Stomach (tissue), 8 donors: ENCODE measurements at regions not wholly inside any gene's neighbourhood (a gene's known extent, or its start where the extent isn't known, plus 50 kb on each side); places are given as distances from the start of the nearest gene placed in this dataset.

ENCODE experiments used
- DNase-seq, 2 donors: peaks; one replicate each; pipeline versions ENCODE4 v3.0.0 to v3.0.0-alpha.2; 2013 to 2019
- H3K27ac ChIP-seq, 5 donors: fragments of 200-600 bp in 4 of 5; sonication (generic) in 4 of 5; one replicate each; pipeline ENCODE4 v1.5.1; 2013 to 2019; ENCODE audit warnings: mild to moderate bottlenecking in 1 of 5, moderate library complexity in 1 of 5
- H3K27me3 ChIP-seq, 3 donors: fragments of 200-600 bp; sonication (generic); one replicate each; pipeline ENCODE4 v1.5.1; 2017 to 2019; ENCODE audit warnings: mixed run types in 1 of 3
- H3K36me3 ChIP-seq, 4 donors: fragments of 200-600 bp; sonication (generic); 1 replicate in 3 of 4; 2 replicates in 1 of 4; pipeline ENCODE4 v1.5.1; 2016 to 2019
- H3K4me1 ChIP-seq, 4 donors: fragments of 200-600 bp; sonication (generic); one replicate each; pipeline ENCODE4 v1.5.1; 2016 to 2019
- H3K4me3 ChIP-seq, 4 donors: fragments of 200-600 bp; sonication (generic) in 3 of 4; one replicate each; pipeline ENCODE4 v1.5.1; 2016 to 2019; ENCODE audit warnings: mild to moderate bottlenecking in 1 of 4
- H3K9me3 ChIP-seq, 4 donors: fragments of 200-600 bp; sonication (generic); one replicate each; pipeline ENCODE4 v1.5.1; 2016 to 2019
- CTCF ChIP-seq, 7 experiments: fragments of 450-650 bp in 4 of 7; fragments of 200-600 bp in 3 of 7; sonication (generic) in 3 of 7; IDR thresholded peaks; one replicate each; pipeline ENCODE4 v1.5.1; 2016 to 2019; ENCODE audit warnings: antibody characterized with exemption in 7 of 7, control low read depth in 2 of 7, mild to moderate bottlenecking in 1 of 7
- EP300 ChIP-seq: sonication (generic); formaldehyde crosslinking; IDR thresholded peaks from one replicate; pipeline ENCODE4 v1.6.1; 2017; ENCODE audit warnings: antibody characterized with exemption
- POLR2A ChIP-seq, 4 donors: fragments of 450-650 bp; IDR thresholded peaks; one replicate each; pipeline ENCODE4 v1.6.1; 2016; ENCODE audit warnings: antibody characterized with exemption in 4 of 4, control low read depth in 2 of 4, mild to moderate bottlenecking in 1 of 4, moderate library complexity in 1 of 4
- POLR2AphosphoS5 ChIP-seq, 3 donors: sonication (generic); formaldehyde crosslinking; IDR thresholded peaks; one replicate each; pipeline ENCODE4 v1.6.1; 2016; ENCODE audit warnings: antibody characterized with exemption in 3 of 3
- WGBS, 5 donors: extraction: QIAGEN DNeasy Blood & Tissue Kit in 3 of 5; methylation state at CpG; one replicate each; pipeline versions ENCODE4 v1.1.5 to v1.1.7; 2013 to 2018; 5-methylcytosine and 5-hydroxymethylcytosine counted together
- intact Hi-C: fragments of 100-400 bp; cut with DNase I; formaldehyde crosslinking; loops from one replicate; pipeline ENCODE4 v1.15.1; 2023; ENCODE audit warnings: low total_unique reads
- donor health status: healthy with polysubstance abuse.
- donor health status: Bipolar disorder and iron deficiency.
- donor health status: healthy.

GRCh38 chr11:130548491-130548833 is 100.0 kb downstream of the ADAMTS15 start:
- Histone ChIP-seq H3K9me3 (no peaks in the 10 kb centered on the region), H3K4me1 (peaks cover 0 to 11% (median 2%) of the 10 kb centered on the region in 4 donors), H3K27me3 (no peaks in the 10 kb centered on the region), H3K36me3 (no peaks in the 10 kb centered on the region), H3K27ac (no peak overlapping the region), H3K4me3 (no peak overlapping the region)
- TF ChIP-seq EP300 (no peak), POLR2A (IDR thresholded peaks at IDR 0.05) (no peak), POLR2AphosphoS5 (IDR thresholded peaks at IDR 0.05) (no peak), CTCF (IDR thresholded peaks at IDR 0.05) (no peak)
- intact Hi-C loops, result no loop called here
- no peak for DNase-seq
- 22 to 80% (median 68%) methylated on average over 1 of the region's 1 CpG for WGBS, 5 donors

GRCh38 chr11:130549393-130549999 is 101.1 kb downstream of the ADAMTS15 start:
- TF ChIP-seq POLR2AphosphoS5 (IDR thresholded peaks at IDR 0.05) (no peak), POLR2A (IDR thresholded peaks at IDR 0.05) (no peak), CTCF (IDR thresholded peaks at IDR 0.05) (no peak), EP300 (no peak)
- Histone ChIP-seq H3K4me3 (no peak overlapping the region), H3K27ac (no peak overlapping the region), H3K27me3 (no peaks in the 10 kb centered on the region), H3K4me1 (peaks cover 0 to 21% (median 2%) of the 10 kb centered on the region in 4 donors), H3K9me3 (no peaks in the 10 kb centered on the region), H3K36me3 (no peaks in the 10 kb centered on the region)
- WGBS, 5 donors, result 70 to 92% (median 85%) methylated on average over 4 of the region's 4 CpGs
- intact Hi-C loops, result no loop called here
- no peak for DNase-seq

GRCh38 chr11:130550150-130550549 is 101.7 kb downstream of the ADAMTS15 start:
- no peak overlapping the region for H3K4me3 ChIP-seq
- no peaks in the 10 kb centered on the region for H3K27me3 ChIP-seq
- 63 to 85% (median 73%) methylated on average over 3 of the region's 3 CpGs for WGBS, 5 donors
- H3K36me3 ChIP-seq, result no peaks in the 10 kb centered on the region
- H3K4me1 ChIP-seq, result peaks cover 0 to 27% (median 4%) of the 10 kb centered on the region in 4 donors
- H3K27ac ChIP-seq, result no peak overlapping the region
- no peak for TF ChIP-seq POLR2A (IDR thresholded peaks at IDR 0.05)
- TF ChIP-seq POLR2AphosphoS5 (IDR thresholded peaks at IDR 0.05), result no peak
- TF ChIP-seq CTCF (IDR thresholded peaks at IDR 0.05), result no peak
- intact Hi-C loops, result no loop called here
- H3K9me3 ChIP-seq, result no peaks in the 10 kb centered on the region
- no peak for DNase-seq

- Histone ChIP-seq H3K27me3 (no peaks in the 10 kb centered on the region), H3K36me3 (no peaks in the 10 kb centered on the region), H3K27ac (no peak overlapping the region), H3K9me3 (no peaks in the 10 kb centered on the region), H3K4me3 (no peak overlapping the region), H3K4me1 (peaks cover 0 to 36% (median 6%) of the 10 kb centered on the region in 4 donors)
- DNase-seq, result no peak
- 37 to 55% (median 49%) methylated on average over 4 of the region's 4 CpGs for WGBS, 5 donors
- intact Hi-C loops, result no loop called here
- no peak for TF ChIP-seq POLR2A (IDR thresholded peaks at IDR 0.05)
- TF ChIP-seq POLR2AphosphoS5 (IDR thresholded peaks at IDR 0.05), result no peak
- TF ChIP-seq CTCF (IDR thresholded peaks at IDR 0.05), result no peak
- no peak for TF ChIP-seq EP300
Observed at GRCh38 chr11:130550984-130551383, 102.5 kb downstream of the ADAMTS15 start.
